ENCODE measurements at regions not wholly inside any gene's neighbourhood (a gene's known extent, or its start where the extent isn't known, plus 50 kb on each side); places are given as distances from the start of the nearest gene placed in this dataset.
"Not testable (repeated sequence)": the region's sequence is repeated elsewhere in the genome, so short reads cannot be mapped to it uniquely, and the experiment has no call there.

- DNase-seq = no peak
Measured at GRCh38 chr22:44628835-44629234, 73.2 kb upstream of the PRR5 start.

GRCh38 chr22:44628273-44628672 is 73.7 kb upstream of the PRR5 start:
- no peak for DNase-seq

GRCh38 chr22:44627521-44628139 is 74.4 kb upstream of the PRR5 start:
- DNase-seq = no peak

GRCh38 chr22:44625981-44626687 is 75.9 kb upstream of the PRR5 start:
- DNase-seq = peak; percentile 79

GRCh38 chr22:44625421-44625760 is 76.6 kb upstream of the PRR5 start:
- no peak for DNase-seq

GRCh38 chr22:44624689-44625420 is 77.1 kb upstream of the PRR5 start:
- no peak for DNase-seq

- DNase-seq = no peak
Measured at GRCh38 chr22:44623771-44624510, 78.1 kb upstream of the PRR5 start.

- no peak for DNase-seq
Measured at GRCh38 chr22:44622679-44623078, 79.3 kb upstream of the PRR5 start.

- DNase-seq = no peak
Measured at GRCh38 chr22:44622147-44622427, 79.9 kb upstream of the PRR5 start.

GRCh38 chr22:44621401-44622146 is 80.4 kb upstream of the PRR5 start:
- DNase-seq = no peak

GRCh38 chr22:44620841-44621257 is 81.2 kb upstream of the PRR5 start:
- DNase-seq = no peak

GRCh38 chr22:44620129-44620840 is 81.7 kb upstream of the PRR5 start:
- DNase-seq = peak; percentile 71

- not testable (repeated sequence) for DNase-seq
Measured at GRCh38 chr22:44619560-44620128, 82.4 kb upstream of the PRR5 start.

- DNase-seq = not testable (repeated sequence)
Measured at GRCh38 chr22:44618910-44619309, 83.1 kb upstream of the PRR5 start.

GRCh38 chr22:44618400-44618799 is 83.6 kb upstream of the PRR5 start:
- DNase-seq = no peak

GRCh38 chr22:44617828-44618227 is 84.2 kb upstream of the PRR5 start:
- no peak for DNase-seq

GRCh38 chr22:44616882-44617655 is 84.9 kb upstream of the PRR5 start:
- no peak for DNase-seq

GRCh38 chr22:44616461-44616860 is 85.5 kb upstream of the PRR5 start:
- no peak for DNase-seq

GRCh38 chr22:44615602-44616180 is 86.3 kb upstream of the PRR5 start:
- no peak for DNase-seq

GRCh38 chr22:44615146-44615545 is 86.9 kb upstream of the PRR5 start:
- no peak for DNase-seq

GRCh38 chr22:44613196-44613595 is 88.8 kb upstream of the PRR5 start:
- no peak for DNase-seq
